ENCODE measurements at regions not wholly inside any gene's neighbourhood (a gene's known extent, or its start where the extent isn't known, plus 50 kb on each side); places are given as distances from the start of the nearest gene placed in this dataset.
A peak's percentile ranks its signal among the peaks of the same experiment; 100 is the strongest.

- no peak for DNase-seq
Measured at GRCh38 chr10:62924344-62924748, 108.2 kb upstream of the EGR2 start.

GRCh38 chr10:62919776-62920175, 103.6 kb upstream of the EGR2 start:
- DNase-seq = no peak

GRCh38 chr10:62917475-62918238, 101.5 kb upstream of the EGR2 start:
- DNase-seq = no peak

GRCh38 chr10:62916141-62916603, 100.0 kb upstream of the EGR2 start:
- DNase-seq = no peak

GRCh38 chr10:62915158-62915557, 99.0 kb upstream of the EGR2 start:
- DNase-seq = no peak

- DNase-seq = no peak
Measured at GRCh38 chr10:62912086-62912485, 95.9 kb upstream of the EGR2 start.

- no peak for DNase-seq
Measured at GRCh38 chr10:62911210-62911963, 95.2 kb upstream of the EGR2 start.

- DNase-seq = no peak
Measured at GRCh38 chr10:62907470-62908212, 91.5 kb upstream of the EGR2 start.

GRCh38 chr10:62904281-62904875, 88.2 kb upstream of the EGR2 start:
- DNase-seq = no peak

- DNase-seq = no peak
Measured at GRCh38 chr10:62903828-62904227, 87.7 kb upstream of the EGR2 start.

- DNase-seq = no peak
Measured at GRCh38 chr10:62900829-62901571, 84.8 kb upstream of the EGR2 start.

GRCh38 chr10:62899311-62899710, 83.1 kb upstream of the EGR2 start:
- DNase-seq = no peak

GRCh38 chr10:62895063-62895462, 78.9 kb upstream of the EGR2 start:
- DNase-seq = no peak

- DNase-seq = no peak
Measured at GRCh38 chr10:62894156-62894555, 78.0 kb upstream of the EGR2 start.

- no peak for DNase-seq
Measured at GRCh38 chr10:62893036-62893435, 76.9 kb upstream of the EGR2 start.

- no peak for DNase-seq
Measured at GRCh38 chr10:62890395-62890794, 74.2 kb upstream of the EGR2 start.

GRCh38 chr10:62887642-62888041, 71.5 kb upstream of the EGR2 start:
- DNase-seq = no peak

GRCh38 chr10:62885684-62886461, 69.7 kb upstream of the EGR2 start:
- no peak for DNase-seq

- no peak for DNase-seq
Measured at GRCh38 chr10:62880162-62880561, 64.0 kb upstream of the EGR2 start.

GRCh38 chr10:62873866-62874265, 57.7 kb upstream of the EGR2 start:
- no peak for DNase-seq

GRCh38 chr10:62870866-62871265, 54.7 kb upstream of the EGR2 start:
- DNase-seq = peak; percentile 29 to 34

- DNase-seq = no peak
Measured at GRCh38 chr10:62869958-62870357, 53.8 kb upstream of the EGR2 start.

Data from activated T-cell treated with anti-CD3 and anti-CD28 coated beads, Interleukin-2, amount 50 U/mL, for 48 hours (primary cell).